Stomach (tissue), 4 donors: ENCODE measurements at regions not wholly inside any gene's neighbourhood (a gene's known extent, or its start where the extent isn't known, plus 50 kb on each side); places are given as distances from the start of the nearest gene placed in this dataset.

Experiments
- CTCF ChIP-seq, 7 experiments: fragments of 450-650 bp in 4 of 7; fragments of 200-600 bp in 3 of 7; sonication (generic) in 3 of 7; IDR thresholded peaks; one replicate each; pipeline ENCODE4 v1.5.1; 2016 to 2019; ENCODE audit warnings: antibody characterized with exemption in 7 of 7, control low read depth in 2 of 7, mild to moderate bottlenecking in 1 of 7
- EP300 ChIP-seq: sonication (generic); formaldehyde crosslinking; IDR thresholded peaks from one replicate; pipeline ENCODE4 v1.6.1; 2017; ENCODE audit warnings: antibody characterized with exemption
- POLR2A ChIP-seq, 4 donors: fragments of 450-650 bp; IDR thresholded peaks; one replicate each; pipeline ENCODE4 v1.6.1; 2016; ENCODE audit warnings: antibody characterized with exemption in 4 of 4, control low read depth in 2 of 4, mild to moderate bottlenecking in 1 of 4, moderate library complexity in 1 of 4
- POLR2AphosphoS5 ChIP-seq, 3 donors: sonication (generic); formaldehyde crosslinking; IDR thresholded peaks; one replicate each; pipeline ENCODE4 v1.6.1; 2016; ENCODE audit warnings: antibody characterized with exemption in 3 of 3

- TF ChIP-seq POLR2A (IDR thresholded peaks at IDR 0.05) (no peak), CTCF (IDR thresholded peaks at IDR 0.05) (no peak), POLR2AphosphoS5 (IDR thresholded peaks at IDR 0.05) (no peak), EP300 (no peak)
These were observed 195.1 kb downstream of the KCNE4 start for GRCh38 chr2:223247136-223247535.
